GM21786 (cell line): ENCODE measurements at regions not wholly inside any gene's neighbourhood (a gene's known extent, or its start where the extent isn't known, plus 50 kb on each side); places are given as distances from the start of the nearest gene placed in this dataset.

Source experiments
- ATAC-seq: cut with Tn5 transposase; IDR thresholded peaks from one replicate; pipeline ENCODE4 v1.9.1; 2021; ENCODE audit not compliant: unreplicated experiment

- ATAC-seq, result no peak
Measured at GRCh38 chr18:42184685-42185477, 229.8 kb downstream of the PIK3C3 start.

- no peak for ATAC-seq
Measured at GRCh38 chr18:42185486-42185885, 230.5 kb downstream of the PIK3C3 start.

- ATAC-seq, result peak; percentile 85
Measured at GRCh38 chr18:42187611-42188380, 232.8 kb downstream of the PIK3C3 start.

- no peak for ATAC-seq
Measured at GRCh38 chr18:42190643-42191042, 235.6 kb downstream of the PIK3C3 start.

GRCh38 chr18:42192251-42193248, 237.5 kb downstream of the PIK3C3 start:
- no peak for ATAC-seq

- ATAC-seq, result no peak
Measured at GRCh38 chr18:42196651-42197050, 241.6 kb downstream of the PIK3C3 start.

GRCh38 chr18:42201137-42201536, 246.1 kb downstream of the PIK3C3 start:
- ATAC-seq, result no peak

- no peak for ATAC-seq
Measured at GRCh38 chr18:42211201-42211600, 256.2 kb downstream of the PIK3C3 start.

- no peak for ATAC-seq
Measured at GRCh38 chr18:42222557-42222956, 267.5 kb downstream of the PIK3C3 start.

GRCh38 chr18:42228581-42228980, 273.5 kb downstream of the PIK3C3 start:
- no peak for ATAC-seq

- peak; percentile 98 for ATAC-seq
Measured at GRCh38 chr18:42229211-42230210, 274.5 kb downstream of the PIK3C3 start.

- no peak for ATAC-seq
Measured at GRCh38 chr18:42230636-42231035, 275.6 kb downstream of the PIK3C3 start.

GRCh38 chr18:42231284-42231683, 276.2 kb downstream of the PIK3C3 start:
- no peak for ATAC-seq

GRCh38 chr18:42231796-42232195, 276.8 kb downstream of the PIK3C3 start:
- ATAC-seq, result no peak

- no peak for ATAC-seq
Measured at GRCh38 chr18:42233908-42234307, 278.9 kb downstream of the PIK3C3 start.

- no peak for ATAC-seq
Measured at GRCh38 chr18:42242758-42243157, 287.7 kb downstream of the PIK3C3 start.

- ATAC-seq, result no peak
Measured at GRCh38 chr18:42245137-42245536, 290.1 kb downstream of the PIK3C3 start.

- ATAC-seq, result no peak
Measured at GRCh38 chr18:42255908-42256765, 301.1 kb downstream of the PIK3C3 start.
